ENCODE measurements at regions not wholly inside any gene's neighbourhood (a gene's known extent, or its start where the extent isn't known, plus 50 kb on each side); places are given as distances from the start of the nearest gene placed in this dataset.
"Not testable (repeated sequence)": the region's sequence is repeated elsewhere in the genome, so short reads cannot be mapped to it uniquely, and the experiment has no call there.

- DNase-seq (ENCODE audit: low read depth in 2 of 2): no peak
Observed at GRCh38 chr11:29163231-29163630, 853.6 kb downstream of the KCNA4 start.

- no peak for DNase-seq (ENCODE audit: low read depth in 2 of 2)
Observed at GRCh38 chr11:29162491-29162890, 854.3 kb downstream of the KCNA4 start.

DNA sequence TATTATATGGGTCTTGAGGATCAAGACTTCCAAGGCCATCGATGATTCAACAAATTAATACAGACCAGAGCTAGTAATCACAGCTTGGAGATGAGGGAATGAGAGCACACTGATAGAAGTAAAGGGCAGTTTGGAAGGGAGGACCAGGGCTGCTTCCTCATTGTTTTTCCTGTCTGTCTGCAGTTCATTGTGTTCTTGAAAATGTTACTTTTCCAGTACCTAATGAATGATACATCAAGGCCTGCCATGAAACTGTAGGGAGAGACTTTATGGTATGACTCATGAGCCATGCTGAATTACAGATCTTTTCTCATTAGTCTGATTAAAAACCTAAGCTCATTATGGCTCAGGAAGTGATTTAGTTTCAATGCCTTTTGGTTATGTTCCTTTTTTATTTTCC, 855.6 kb downstream of the KCNA4 start:
- no peak for DNase-seq (ENCODE audit: low read depth in 2 of 2)

DNA sequence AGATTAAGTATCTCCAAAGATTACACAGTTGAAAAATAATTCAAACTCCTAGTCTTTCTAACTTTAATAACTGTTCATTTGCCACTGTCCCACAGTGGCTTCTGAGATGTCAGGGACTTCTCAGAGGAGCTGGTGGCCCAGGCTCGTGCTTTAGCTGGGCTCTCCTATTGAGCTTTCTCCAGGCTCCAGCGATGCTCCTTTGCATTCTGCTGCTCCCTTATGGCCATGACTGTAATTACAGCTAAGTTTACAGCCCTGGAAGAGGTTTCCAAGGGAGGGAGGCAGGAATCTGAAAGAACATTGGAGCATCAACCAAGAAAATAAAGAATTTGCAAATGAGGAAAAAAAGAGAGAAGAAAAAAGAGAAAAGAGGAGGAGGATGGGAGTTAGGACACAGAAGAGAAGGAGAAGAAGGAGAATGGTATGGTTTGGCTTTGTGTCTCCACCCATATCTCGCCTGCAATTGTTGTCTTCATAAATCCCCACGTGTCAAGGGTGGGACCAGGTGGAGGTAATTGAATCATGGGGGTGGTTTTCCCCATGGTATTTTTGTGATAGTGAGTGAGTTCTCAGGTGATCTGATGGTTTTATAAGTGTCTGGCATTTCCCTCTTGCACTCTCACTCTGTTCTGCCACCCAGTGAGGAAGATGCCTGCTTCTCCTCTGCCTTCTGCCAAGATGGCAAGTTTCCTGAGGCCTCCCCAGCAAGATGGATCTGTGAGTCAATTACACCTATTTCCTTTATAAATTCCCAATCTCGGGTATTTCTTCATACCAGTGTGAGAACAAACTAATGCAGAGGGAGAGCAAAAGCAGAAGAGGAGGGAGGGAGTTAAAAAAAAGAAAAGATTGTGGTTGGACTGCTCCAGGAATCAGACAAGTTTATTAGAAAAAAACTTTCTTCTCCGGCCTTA, 857.0 kb downstream of the KCNA4 start:
- DNase-seq (ENCODE audit: low read depth in 2 of 2): no peak

DNA sequence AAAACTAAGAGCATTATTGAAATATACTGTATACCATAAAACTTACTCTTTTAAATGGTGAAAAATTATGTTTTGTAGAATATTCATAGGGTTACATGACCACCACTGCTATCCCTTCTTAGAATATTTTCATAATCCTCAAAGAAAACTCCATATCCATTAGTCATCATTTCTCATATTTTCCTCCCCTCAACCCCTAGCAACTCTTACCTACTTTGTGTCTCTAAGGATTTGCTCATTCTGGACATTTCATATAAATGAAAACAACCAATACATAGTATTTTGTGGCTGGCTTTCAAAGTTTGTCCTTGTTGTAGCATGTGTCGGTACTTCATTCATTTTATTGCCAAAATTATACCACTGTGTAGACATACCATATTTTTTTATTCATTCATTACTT, 863.8 kb downstream of the KCNA4 start:
- no peak for DNase-seq (ENCODE audit: low read depth in 2 of 2)

DNA sequence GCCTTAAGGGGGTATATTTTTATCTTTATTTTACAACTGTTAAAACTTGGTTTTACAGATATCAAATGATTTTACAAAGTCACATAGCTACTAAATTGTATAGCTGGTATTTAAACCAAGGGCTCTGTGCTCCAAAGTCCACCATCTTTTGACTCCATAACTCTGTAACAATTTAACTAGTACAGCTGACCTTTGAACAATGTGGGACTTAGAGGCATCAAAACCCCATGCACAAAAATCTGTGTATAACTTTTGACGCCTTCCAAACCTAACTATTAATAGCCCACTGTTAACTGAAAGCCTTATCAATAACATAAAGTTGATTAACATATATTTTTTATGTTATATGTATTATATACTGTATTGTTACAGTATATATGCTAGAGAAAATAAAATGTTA, 874.3 kb downstream of the KCNA4 start:
- DNase-seq (ENCODE audit: low read depth in 2 of 2): not testable (repeated sequence)

DNA sequence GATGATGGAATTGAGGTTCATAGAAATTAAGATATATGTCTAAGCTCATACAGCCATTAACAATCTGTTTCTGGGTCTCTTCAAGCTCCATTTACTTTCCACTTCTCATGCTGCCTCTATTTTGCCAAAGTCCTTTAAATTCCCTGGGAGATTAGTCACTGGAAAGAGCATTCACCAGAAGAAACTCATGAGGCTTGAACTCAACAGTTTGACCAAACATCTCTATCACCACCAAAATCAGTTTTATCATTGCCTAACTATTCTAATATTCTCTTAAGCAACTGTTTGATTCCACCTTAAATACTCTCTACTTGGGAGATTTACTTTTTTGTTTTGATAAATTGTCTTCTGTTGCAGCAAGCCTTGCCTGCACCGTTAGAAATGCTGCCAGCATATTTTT, 881.3 kb downstream of the KCNA4 start:
- no peak for DNase-seq (ENCODE audit: low read depth in 2 of 2)

DNA sequence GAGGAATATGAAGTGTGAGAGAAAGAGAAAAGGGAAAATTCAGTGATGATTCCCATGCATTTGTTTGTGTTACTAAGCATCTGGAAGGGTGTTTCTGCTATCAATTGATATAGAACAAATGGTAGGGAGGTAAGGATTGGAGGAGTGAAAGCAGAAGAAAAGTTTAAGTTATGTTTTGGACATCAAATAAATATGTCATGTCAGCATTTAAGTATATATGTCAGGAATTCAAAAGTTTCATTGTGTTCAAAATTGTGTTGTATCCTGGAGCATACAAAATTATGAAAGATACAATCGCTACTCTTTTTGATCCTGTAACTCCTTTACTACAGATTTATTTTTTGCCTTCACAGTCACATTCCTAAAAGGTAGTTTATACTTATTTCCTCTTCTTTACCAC, 885.8 kb downstream of the KCNA4 start:
- DNase-seq (ENCODE audit: low read depth in 2 of 2): no peak

- no peak for DNase-seq (ENCODE audit: low read depth in 2 of 2)
Observed at GRCh38 chr11:29129844-29130243, 887.0 kb downstream of the KCNA4 start.

DNA sequence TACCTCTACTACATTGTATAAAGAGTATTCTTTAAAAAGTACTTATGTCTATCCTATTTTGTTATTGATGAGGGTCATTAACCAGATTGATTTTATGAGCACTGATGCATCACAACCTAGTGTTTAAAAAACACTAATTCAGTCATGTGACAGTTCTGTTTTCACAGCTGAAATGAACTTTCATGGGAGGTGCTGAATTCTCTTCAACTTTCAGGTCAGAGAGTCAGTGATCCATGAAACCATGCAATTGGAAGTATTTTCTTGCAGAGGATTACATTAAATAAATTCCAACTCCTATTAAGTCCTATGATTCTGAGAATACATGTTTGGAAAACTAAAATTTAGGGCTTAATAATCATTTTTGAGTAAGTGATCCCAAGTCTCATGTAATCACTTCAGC, 889.4 kb downstream of the KCNA4 start:
- DNase-seq (ENCODE audit: low read depth in 2 of 2): no peak

DNA sequence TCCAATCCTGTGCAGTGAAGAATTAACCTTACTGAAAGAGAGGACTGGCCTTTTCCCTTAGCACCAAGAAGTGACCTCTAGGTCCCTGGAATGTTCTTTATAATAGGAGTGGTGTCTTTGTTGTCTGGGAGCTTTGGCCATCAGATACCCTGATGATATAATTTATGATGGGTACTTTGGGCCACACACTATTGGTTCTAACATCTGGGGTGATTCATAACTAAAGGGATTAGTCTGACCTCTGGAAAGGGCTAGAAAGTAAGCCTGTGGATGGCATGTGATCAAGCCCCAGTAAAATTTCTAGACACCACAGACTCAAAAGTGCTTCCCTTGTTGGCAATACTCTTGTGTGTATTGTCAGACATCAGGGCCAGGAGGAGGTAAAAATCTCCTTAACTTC, 891.2 kb downstream of the KCNA4 start:
- no peak for DNase-seq (ENCODE audit: low read depth in 2 of 2)

DNA sequence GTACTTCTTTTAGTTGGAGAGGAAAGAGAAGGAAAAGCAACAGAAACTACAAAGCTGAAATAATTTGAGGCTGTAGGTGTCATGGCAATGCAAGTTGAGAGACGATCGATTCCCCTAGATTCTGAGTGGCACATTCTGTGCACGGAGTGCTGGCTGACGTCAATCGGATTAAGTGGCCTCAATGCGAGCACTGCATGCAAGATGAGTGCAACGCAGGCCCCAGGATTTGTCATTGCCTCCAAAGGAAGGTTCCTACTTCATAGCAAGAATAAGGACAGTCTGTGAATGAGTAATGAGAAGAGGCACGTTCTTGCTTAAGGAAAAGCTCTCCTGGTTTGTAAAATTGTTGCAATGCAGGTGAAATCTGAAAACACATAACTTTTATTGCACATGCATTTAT, 892.4 kb downstream of the KCNA4 start:
- DNase-seq (ENCODE audit: low read depth in 2 of 2): no peak

- DNase-seq (ENCODE audit: low read depth in 2 of 2): no peak
Observed at GRCh38 chr11:29119707-29120618, 896.9 kb downstream of the KCNA4 start.

DNA sequence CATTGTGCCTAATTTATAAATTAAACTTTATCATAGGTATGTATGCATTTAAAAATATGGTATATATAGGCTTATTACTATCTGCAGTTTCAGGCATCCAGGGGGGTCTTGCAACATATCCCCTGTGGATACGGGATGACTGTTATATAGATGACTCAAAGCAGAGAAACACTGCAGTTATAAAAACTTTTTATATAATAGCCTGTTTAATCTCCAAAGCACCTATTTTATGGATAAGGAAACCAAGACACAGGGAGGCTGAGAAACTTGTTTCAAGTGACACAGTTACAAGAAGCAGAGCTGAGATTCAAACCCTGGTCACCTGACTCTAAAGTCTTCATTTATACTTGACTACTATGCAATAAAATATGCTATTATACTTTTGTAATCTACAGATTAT, 897.7 kb downstream of the KCNA4 start:
- DNase-seq (ENCODE audit: low read depth in 2 of 2): no peak

- no peak for DNase-seq (ENCODE audit: low read depth in 2 of 2)
Observed at GRCh38 chr11:29100967-29101366, 915.9 kb downstream of the KCNA4 start.

- DNase-seq (ENCODE audit: low read depth in 2 of 2): no peak
Observed at GRCh38 chr11:29095821-29096220, 921.0 kb downstream of the KCNA4 start.

GRCh38 chr11:29093416-29094120, 923.3 kb downstream of the KCNA4 start:
- DNase-seq (ENCODE audit: low read depth in 2 of 2): no peak

DNA sequence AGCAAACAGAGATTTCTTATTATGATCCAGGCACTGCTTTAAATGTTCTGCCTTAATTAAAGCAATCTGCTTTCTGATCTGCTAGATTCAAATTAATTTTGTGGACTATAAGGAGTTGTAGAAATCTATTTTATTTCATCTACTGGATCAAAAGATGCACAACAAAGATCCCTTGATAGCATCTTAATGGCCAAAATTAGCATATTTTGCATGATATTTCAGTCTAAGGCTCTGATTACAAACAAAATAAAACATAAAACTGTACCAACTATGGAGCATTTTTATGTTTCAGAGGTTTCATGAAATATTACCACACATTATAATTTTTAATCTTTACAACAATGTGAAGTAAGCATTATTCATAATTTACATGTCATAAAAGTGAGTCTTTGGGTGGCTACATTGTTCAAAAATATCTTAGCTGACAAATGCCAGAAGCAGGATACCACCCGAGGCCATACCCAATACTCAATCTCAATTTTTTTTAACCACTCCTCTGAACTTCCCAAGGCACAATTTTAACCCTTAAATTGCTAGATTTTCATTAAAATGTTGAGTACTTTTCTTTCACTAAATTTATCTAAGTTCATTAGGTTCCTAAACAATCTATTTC, 929.5 kb downstream of the KCNA4 start:
- DNase-seq (ENCODE audit: low read depth in 2 of 2): no peak

GRCh38 chr11:29075726-29076125, 941.1 kb downstream of the KCNA4 start:
- no peak for DNase-seq (ENCODE audit: low read depth in 2 of 2)

- DNase-seq (ENCODE audit: low read depth in 2 of 2): no peak
Observed at GRCh38 chr11:29063630-29064361, 953.0 kb downstream of the KCNA4 start.

GRCh38 chr11:29061452-29061851, 953.3 kb downstream of the METTL15 start:
- DNase-seq (ENCODE audit: low read depth in 2 of 2): no peak
